Natural killer cell treated with Interleukin-12 subunit alpha and Interleukin-12 subunit beta and Interleukin-15 and Interleukin-18, amount 100 ng/mL, for 72 hours (primary cell): ENCODE measurements at regions not wholly inside any gene's neighbourhood (a gene's known extent, or its start where the extent isn't known, plus 50 kb on each side); places are given as distances from the start of the nearest gene placed in this dataset.

Experiments used
- ATAC-seq, 2 donors: fragments of 150-1000 bp; cut with Tn5 transposase in 1 of 2; sonication (Bioruptor Pico), chemical (Tn5 transposase) in 1 of 2; 2 replicates each; pipeline ENCODE4 v1.10.0; 2021
- DNase-seq: peaks from one replicate; pipeline ENCODE4 v3.0.0; 2022; ENCODE audit warnings: low spot score
- H3K27ac Mint-ChIP-seq, 2 donors: 1 replicate in 1 of 2; 2 replicates in 1 of 2; pipeline ENCODE4 v1.8.0; 2022; ENCODE audit warnings: mixed read lengths in 2 of 2, mild to moderate bottlenecking in 1 of 2, moderate library complexity in 1 of 2
- H3K27me3 Mint-ChIP-seq, 2 donors: 1 replicate in 1 of 2; 2 replicates in 1 of 2; pipeline ENCODE4 v1.8.0; 2022; ENCODE audit warnings: mixed read lengths in 2 of 2
- H3K36me3 Mint-ChIP-seq: one replicate; pipeline ENCODE4 v1.8.0; 2022; ENCODE audit warnings: mixed read lengths
- H3K4me1 Mint-ChIP-seq, 2 donors: 1 replicate in 1 of 2; 2 replicates in 1 of 2; pipeline ENCODE4 v1.8.0; 2022; ENCODE audit warnings: low read depth in 2 of 2, mixed read lengths in 2 of 2, mild to moderate bottlenecking in 1 of 2
- H3K4me3 Mint-ChIP-seq: one replicate; pipeline ENCODE4 v1.8.0; 2022; ENCODE audit warnings: mixed read lengths
- H3K9me3 Mint-ChIP-seq: 2 replicates; pipeline ENCODE4 v1.8.0; 2022; ENCODE audit warnings: mixed read lengths

- peaks cover 6% of the 10 kb centered on the region for H3K36me3 Mint-ChIP-seq
- H3K27me3 Mint-ChIP-seq: no peaks in the 10 kb centered on the region
- ATAC-seq (no peak), DNase-seq (no peak)
- H3K4me1 Mint-ChIP-seq: no peaks in the 10 kb centered on the region
- peaks cover 9% of the 10 kb centered on the region for H3K9me3 Mint-ChIP-seq
- no peak overlapping the region for H3K4me3 Mint-ChIP-seq
- no peak overlapping the region for H3K27ac Mint-ChIP-seq
These were observed 115.7 kb downstream of the SPATA31D1 start for GRCh38 chr9:82104252-82104651.

DNA sequence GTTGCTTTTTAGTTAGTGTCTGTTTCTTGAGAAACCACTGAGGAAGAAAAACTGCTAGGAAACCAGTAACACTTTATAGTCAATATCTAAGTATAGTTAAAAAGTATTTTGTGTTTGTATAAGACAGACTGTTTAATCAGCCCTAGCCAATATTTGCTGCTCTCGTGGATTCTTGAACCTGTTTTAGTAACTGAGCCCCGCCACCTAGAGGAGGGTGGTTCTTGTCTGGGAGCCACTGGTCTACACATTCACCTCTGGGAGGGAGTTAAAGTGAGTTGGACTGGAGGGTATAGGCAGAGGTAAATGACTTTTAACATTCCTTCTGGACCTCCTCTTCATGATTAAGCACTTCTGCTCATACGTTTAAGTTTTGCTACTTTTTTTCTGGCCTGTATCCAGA lies 117.2 kb downstream of the SPATA31D1 start:
- Mint-ChIP-seq H3K9me3 (peaks cover 6% of the 10 kb centered on the region), H3K4me1 (no peaks in the 10 kb centered on the region), H3K27me3 (no peaks in the 10 kb centered on the region), H3K36me3 (peaks cover 6% of the 10 kb centered on the region), H3K27ac (no peak overlapping the region), H3K4me3 (no peak overlapping the region)
- ATAC-seq (no peak), DNase-seq (no peak)

- Mint-ChIP-seq H3K27me3 (no peaks in the 10 kb centered on the region), H3K27ac (no peak overlapping the region), H3K9me3 (peaks cover 10% of the 10 kb centered on the region), H3K4me3 (no peak overlapping the region), H3K36me3 (peaks cover under 1% of the 10 kb centered on the region), H3K4me1 (no peaks in the 10 kb centered on the region)
- no peak for DNase-seq
- ATAC-seq: no peak
These were observed 118.0 kb downstream of the SPATA31D1 start for GRCh38 chr9:82106536-82106935.

GRCh38 chr9:82108474-82108873 lies 119.9 kb downstream of the SPATA31D1 start:
- Mint-ChIP-seq H3K4me3 (no peak overlapping the region), H3K4me1 (no peaks in the 10 kb centered on the region), H3K27me3 (no peaks in the 10 kb centered on the region), H3K9me3 (peaks cover 7% of the 10 kb centered on the region), H3K36me3 (no peaks in the 10 kb centered on the region), H3K27ac (no peak overlapping the region)
- DNase-seq (no peak), ATAC-seq (no peak)

DNA sequence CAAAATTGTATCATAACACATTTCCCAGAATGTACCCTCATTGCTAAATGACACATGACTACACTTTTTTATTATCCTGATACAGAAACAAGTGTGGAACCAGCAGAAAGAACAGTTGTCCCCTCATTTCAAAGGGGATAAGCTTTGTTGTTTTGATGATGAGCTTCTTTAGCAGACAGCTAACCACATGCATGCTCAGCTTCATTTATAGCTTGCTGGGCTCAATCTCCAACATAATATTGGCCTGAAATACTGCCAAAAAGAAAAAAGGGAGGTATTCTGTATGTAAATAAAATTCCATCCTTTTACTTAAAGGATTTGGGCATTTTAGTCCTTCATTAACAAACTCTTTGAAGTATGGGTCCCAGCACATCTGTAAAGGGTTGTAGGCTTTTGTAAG lies 120.4 kb downstream of the SPATA31D1 start:
- H3K9me3 Mint-ChIP-seq: peaks cover 7% of the 10 kb centered on the region
- ATAC-seq: no peak

DNA sequence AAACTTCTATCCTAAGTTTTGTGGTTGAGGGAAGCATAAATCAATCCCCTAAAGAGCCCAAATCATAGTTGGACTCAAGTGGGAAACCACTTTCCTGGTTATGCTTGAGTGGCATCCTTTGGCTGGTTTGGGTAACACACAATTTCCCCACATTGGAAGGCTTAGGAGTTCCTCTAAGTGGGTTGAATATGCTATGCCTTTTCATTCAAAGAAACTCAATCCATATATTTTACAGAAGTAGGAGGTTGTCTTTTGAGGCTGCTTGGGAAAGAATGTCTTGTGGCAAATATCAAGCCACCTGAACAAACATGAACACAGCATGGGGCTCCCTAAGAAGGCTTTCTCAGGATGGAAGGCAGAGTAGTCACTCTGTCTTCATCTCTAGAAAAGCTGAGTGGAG lies 121.1 kb downstream of the SPATA31D1 start:
- no peak overlapping the region for H3K27ac Mint-ChIP-seq
- ATAC-seq (no peak), DNase-seq (no peak)
- no peaks in the 10 kb centered on the region for H3K4me1 Mint-ChIP-seq
- no peak overlapping the region for H3K4me3 Mint-ChIP-seq
- H3K36me3 Mint-ChIP-seq: no peaks in the 10 kb centered on the region
- no peaks in the 10 kb centered on the region for H3K27me3 Mint-ChIP-seq
- H3K9me3 Mint-ChIP-seq: peaks cover 7% of the 10 kb centered on the region

More for the DNA sequence above, 120.4 kb downstream of the SPATA31D1 start:
- Mint-ChIP-seq H3K36me3 (no peaks in the 10 kb centered on the region), H3K4me1 (no peaks in the 10 kb centered on the region), H3K27ac (no peak overlapping the region), H3K27me3 (no peaks in the 10 kb centered on the region), H3K4me3 (no peak overlapping the region)
- no peak for DNase-seq

DNA sequence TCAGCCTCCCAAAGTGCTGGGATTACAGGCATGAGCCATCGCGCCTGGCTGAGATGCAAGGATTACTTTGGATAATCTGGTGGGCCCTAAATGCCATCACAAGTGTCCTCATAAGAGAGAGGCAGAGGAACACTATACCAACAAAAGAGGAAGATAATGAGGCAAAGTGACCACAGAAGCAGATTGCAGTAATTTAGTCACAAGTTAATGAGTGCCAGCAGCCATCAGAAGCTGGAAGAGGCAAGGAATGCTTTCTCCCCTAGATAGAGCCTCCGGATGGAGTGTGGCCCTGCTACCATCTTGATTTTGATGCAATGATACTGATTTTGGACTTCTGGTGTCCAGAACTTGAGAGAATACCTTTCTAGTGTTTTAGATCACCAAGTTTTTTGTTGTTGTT lies 122.3 kb downstream of the SPATA31D1 start:
- Mint-ChIP-seq H3K4me3 (no peak overlapping the region), H3K4me1 (no peaks in the 10 kb centered on the region), H3K36me3 (no peaks in the 10 kb centered on the region), H3K9me3 (peaks cover 7% of the 10 kb centered on the region), H3K27ac (no peak overlapping the region), H3K27me3 (no peaks in the 10 kb centered on the region)
- ATAC-seq (no peak), DNase-seq (no peak)

DNA sequence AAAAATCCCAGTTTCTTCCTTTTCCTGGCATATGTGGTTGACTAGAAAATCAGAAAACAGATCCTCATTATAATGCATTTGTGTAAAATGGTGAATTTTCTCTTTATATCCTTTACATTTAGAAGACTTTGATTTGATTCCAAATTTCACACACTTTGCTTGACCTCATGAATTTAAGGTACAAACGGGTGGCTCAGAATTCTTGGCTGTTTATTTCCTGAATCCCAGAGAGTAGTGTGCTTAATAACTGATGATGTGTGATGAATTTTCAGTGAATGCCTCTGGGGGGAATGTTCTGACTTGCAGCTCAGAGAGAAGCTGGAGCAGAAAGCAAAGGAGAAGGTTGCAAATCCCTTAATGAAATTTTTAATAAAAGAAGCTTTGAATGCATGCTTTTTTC lies 126.8 kb downstream of the SPATA31D1 start:
- H3K4me3 Mint-ChIP-seq: no peak overlapping the region
- ATAC-seq: no peak
- H3K36me3 Mint-ChIP-seq: no peaks in the 10 kb centered on the region
- no peak overlapping the region for H3K27ac Mint-ChIP-seq
- no peak for DNase-seq
- no peaks in the 10 kb centered on the region for H3K4me1 Mint-ChIP-seq
- peaks cover 4% of the 10 kb centered on the region for H3K9me3 Mint-ChIP-seq
- no peaks in the 10 kb centered on the region for H3K27me3 Mint-ChIP-seq

DNA sequence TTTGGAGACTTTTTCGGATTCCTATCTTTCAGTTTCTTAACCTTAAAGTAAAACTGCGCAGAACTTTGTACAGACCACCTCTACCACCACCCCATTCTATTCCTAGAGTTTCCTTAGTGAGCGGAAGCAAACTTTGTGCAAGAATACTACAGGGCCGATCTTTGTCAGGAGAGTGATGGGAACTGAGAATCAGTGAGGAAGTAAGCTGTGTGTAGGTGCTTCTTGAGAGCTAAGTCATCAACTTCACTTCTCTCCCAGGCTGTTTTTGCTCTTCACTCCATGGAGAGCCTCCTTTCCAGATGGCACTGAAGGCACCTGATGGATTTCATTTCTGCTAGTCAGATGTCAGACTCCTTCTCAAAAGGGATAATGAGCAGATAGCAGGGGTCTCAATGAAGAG lies 127.3 kb downstream of the SPATA31D1 start:
- no peaks in the 10 kb centered on the region for H3K36me3 Mint-ChIP-seq

DNA sequence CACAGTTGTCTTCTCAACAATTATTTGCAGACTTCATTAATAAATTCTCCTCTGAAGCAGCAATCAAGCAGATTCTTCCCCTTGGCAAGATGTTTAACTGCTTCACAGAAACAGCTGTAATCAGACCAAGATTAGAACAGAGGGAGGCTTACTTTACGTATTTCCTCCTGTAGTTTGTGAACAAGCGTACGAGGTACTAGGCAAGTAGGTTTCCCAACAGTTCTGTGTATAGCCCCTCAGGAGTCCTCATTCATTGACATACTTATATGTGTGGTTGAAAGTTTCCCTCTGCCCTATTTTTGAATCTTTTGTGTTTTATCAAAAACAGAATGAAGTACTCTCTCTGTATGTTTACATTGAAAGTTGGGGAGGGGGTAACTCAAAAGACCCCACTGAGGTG lies 128.0 kb downstream of the SPATA31D1 start:
- Mint-ChIP-seq H3K4me3 (no peak overlapping the region), H3K4me1 (no peaks in the 10 kb centered on the region), H3K27me3 (no peaks in the 10 kb centered on the region), H3K9me3 (no peaks in the 10 kb centered on the region), H3K27ac (no peak overlapping the region), H3K36me3 (no peaks in the 10 kb centered on the region)
- DNase-seq: no peak
- no peak for ATAC-seq

More for the DNA sequence above, 127.3 kb downstream of the SPATA31D1 start:
- DNase-seq (no peak), ATAC-seq (no peak)
- Mint-ChIP-seq H3K27me3 (no peaks in the 10 kb centered on the region), H3K27ac (no peak overlapping the region), H3K4me1 (no peaks in the 10 kb centered on the region), H3K4me3 (no peak overlapping the region), H3K9me3 (peaks cover 4% of the 10 kb centered on the region)

- no peak overlapping the region for H3K4me3 Mint-ChIP-seq
- H3K27ac Mint-ChIP-seq: no peak overlapping the region
- H3K9me3 Mint-ChIP-seq: no peaks in the 10 kb centered on the region
- H3K4me1 Mint-ChIP-seq: no peaks in the 10 kb centered on the region
- no peak for DNase-seq
- ATAC-seq: no peak
- no peaks in the 10 kb centered on the region for H3K27me3 Mint-ChIP-seq
- no peaks in the 10 kb centered on the region for H3K36me3 Mint-ChIP-seq
These were observed 128.6 kb downstream of the SPATA31D1 start for GRCh38 chr9:82117026-82117811.

DNA sequence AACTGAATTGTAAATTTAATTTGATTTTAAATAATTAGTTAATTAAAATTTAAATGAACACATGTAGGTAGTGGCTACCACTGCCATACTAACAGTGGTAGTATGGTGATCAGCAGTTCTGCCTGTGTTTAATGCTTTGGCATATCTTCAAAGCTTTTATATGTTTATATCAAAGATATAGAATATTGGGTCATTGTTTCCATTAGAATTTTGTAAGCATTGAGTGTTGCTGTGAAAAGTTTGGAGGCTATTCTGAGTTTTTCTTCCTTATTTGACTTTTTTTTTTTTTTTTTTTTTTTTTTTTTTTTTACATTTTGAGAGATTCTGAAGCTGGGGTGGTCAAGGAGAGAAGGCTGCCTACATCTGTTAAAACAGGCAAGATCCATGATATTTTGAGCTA lies 134.2 kb downstream of the SPATA31D1 start:
- H3K27me3 Mint-ChIP-seq: no peaks in the 10 kb centered on the region
- H3K36me3 Mint-ChIP-seq: no peaks in the 10 kb centered on the region
- H3K27ac Mint-ChIP-seq: no peak overlapping the region
- no peaks in the 10 kb centered on the region for H3K9me3 Mint-ChIP-seq
- ATAC-seq (no peak), DNase-seq (no peak)
- no peak overlapping the region for H3K4me3 Mint-ChIP-seq
- H3K4me1 Mint-ChIP-seq: no peaks in the 10 kb centered on the region

- no peaks in the 10 kb centered on the region for H3K27me3 Mint-ChIP-seq
- ATAC-seq: no peak
These were observed 135.5 kb downstream of the SPATA31D1 start for GRCh38 chr9:82124090-82124489.

DNA sequence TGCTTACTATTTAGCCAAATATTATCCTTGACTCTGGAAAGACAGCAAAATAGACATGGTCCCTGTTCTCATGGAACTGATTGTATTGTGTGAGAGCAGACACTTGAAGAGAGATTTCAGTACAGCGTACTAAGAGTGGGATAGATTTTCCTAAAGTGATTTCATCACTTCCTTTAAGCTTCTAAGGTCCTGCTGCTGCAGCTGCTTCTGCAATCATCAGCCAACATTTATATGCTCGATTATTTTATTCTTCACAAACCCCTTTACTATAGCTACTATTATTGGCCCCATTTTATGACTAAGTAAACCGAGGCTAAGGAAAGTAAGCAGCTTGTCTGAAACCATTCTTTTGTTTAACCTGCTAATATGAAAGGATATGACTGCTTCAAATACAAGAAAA lies 137.7 kb downstream of the SPATA31D1 start:
- Mint-ChIP-seq H3K27me3 (no peaks in the 10 kb centered on the region), H3K4me1 (no peaks in the 10 kb centered on the region), H3K4me3 (no peak overlapping the region), H3K27ac (no peak overlapping the region), H3K9me3 (no peaks in the 10 kb centered on the region), H3K36me3 (no peaks in the 10 kb centered on the region)
- ATAC-seq (no peak), DNase-seq (no peak)

More at GRCh38 chr9:82124090-82124489, 135.5 kb downstream of the SPATA31D1 start:
- Mint-ChIP-seq H3K27ac (no peak overlapping the region), H3K36me3 (no peaks in the 10 kb centered on the region), H3K9me3 (no peaks in the 10 kb centered on the region), H3K4me1 (no peaks in the 10 kb centered on the region), H3K4me3 (no peak overlapping the region)
- DNase-seq: no peak

GRCh38 chr9:82127465-82127864 lies 138.9 kb downstream of the SPATA31D1 start:
- no peaks in the 10 kb centered on the region for H3K9me3 Mint-ChIP-seq
- no peak overlapping the region for H3K27ac Mint-ChIP-seq
- ATAC-seq: no peak
- no peaks in the 10 kb centered on the region for H3K36me3 Mint-ChIP-seq
- DNase-seq: no peak
- H3K27me3 Mint-ChIP-seq: no peaks in the 10 kb centered on the region
- H3K4me1 Mint-ChIP-seq: no peaks in the 10 kb centered on the region
- no peak overlapping the region for H3K4me3 Mint-ChIP-seq
